ENCODE measurements at regions not wholly inside any gene's neighbourhood (a gene's known extent, or its start where the extent isn't known, plus 50 kb on each side); places are given as distances from the start of the nearest gene placed in this dataset.

DNA sequence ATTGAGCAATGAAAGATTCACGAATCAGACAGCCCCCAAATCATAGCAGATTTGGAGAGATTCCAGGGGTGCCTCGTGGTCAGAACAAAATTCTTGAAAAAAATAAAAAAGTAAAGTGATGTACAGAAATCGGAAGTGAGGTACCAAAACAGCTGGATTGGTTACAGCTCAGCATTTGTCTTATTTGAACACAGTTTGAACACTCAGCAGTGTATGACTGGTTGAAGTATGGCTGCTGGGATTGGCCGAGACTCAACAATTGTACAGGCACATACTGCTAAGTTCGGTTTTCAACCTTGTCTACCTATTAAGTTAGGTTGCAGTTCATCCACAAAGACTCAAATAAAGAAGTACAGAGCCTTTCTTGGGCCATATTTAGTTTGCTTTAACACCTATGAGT, 865.4 kb upstream of the TMEM132C start (continued):
- TF ChIP-seq, protein P1, sequence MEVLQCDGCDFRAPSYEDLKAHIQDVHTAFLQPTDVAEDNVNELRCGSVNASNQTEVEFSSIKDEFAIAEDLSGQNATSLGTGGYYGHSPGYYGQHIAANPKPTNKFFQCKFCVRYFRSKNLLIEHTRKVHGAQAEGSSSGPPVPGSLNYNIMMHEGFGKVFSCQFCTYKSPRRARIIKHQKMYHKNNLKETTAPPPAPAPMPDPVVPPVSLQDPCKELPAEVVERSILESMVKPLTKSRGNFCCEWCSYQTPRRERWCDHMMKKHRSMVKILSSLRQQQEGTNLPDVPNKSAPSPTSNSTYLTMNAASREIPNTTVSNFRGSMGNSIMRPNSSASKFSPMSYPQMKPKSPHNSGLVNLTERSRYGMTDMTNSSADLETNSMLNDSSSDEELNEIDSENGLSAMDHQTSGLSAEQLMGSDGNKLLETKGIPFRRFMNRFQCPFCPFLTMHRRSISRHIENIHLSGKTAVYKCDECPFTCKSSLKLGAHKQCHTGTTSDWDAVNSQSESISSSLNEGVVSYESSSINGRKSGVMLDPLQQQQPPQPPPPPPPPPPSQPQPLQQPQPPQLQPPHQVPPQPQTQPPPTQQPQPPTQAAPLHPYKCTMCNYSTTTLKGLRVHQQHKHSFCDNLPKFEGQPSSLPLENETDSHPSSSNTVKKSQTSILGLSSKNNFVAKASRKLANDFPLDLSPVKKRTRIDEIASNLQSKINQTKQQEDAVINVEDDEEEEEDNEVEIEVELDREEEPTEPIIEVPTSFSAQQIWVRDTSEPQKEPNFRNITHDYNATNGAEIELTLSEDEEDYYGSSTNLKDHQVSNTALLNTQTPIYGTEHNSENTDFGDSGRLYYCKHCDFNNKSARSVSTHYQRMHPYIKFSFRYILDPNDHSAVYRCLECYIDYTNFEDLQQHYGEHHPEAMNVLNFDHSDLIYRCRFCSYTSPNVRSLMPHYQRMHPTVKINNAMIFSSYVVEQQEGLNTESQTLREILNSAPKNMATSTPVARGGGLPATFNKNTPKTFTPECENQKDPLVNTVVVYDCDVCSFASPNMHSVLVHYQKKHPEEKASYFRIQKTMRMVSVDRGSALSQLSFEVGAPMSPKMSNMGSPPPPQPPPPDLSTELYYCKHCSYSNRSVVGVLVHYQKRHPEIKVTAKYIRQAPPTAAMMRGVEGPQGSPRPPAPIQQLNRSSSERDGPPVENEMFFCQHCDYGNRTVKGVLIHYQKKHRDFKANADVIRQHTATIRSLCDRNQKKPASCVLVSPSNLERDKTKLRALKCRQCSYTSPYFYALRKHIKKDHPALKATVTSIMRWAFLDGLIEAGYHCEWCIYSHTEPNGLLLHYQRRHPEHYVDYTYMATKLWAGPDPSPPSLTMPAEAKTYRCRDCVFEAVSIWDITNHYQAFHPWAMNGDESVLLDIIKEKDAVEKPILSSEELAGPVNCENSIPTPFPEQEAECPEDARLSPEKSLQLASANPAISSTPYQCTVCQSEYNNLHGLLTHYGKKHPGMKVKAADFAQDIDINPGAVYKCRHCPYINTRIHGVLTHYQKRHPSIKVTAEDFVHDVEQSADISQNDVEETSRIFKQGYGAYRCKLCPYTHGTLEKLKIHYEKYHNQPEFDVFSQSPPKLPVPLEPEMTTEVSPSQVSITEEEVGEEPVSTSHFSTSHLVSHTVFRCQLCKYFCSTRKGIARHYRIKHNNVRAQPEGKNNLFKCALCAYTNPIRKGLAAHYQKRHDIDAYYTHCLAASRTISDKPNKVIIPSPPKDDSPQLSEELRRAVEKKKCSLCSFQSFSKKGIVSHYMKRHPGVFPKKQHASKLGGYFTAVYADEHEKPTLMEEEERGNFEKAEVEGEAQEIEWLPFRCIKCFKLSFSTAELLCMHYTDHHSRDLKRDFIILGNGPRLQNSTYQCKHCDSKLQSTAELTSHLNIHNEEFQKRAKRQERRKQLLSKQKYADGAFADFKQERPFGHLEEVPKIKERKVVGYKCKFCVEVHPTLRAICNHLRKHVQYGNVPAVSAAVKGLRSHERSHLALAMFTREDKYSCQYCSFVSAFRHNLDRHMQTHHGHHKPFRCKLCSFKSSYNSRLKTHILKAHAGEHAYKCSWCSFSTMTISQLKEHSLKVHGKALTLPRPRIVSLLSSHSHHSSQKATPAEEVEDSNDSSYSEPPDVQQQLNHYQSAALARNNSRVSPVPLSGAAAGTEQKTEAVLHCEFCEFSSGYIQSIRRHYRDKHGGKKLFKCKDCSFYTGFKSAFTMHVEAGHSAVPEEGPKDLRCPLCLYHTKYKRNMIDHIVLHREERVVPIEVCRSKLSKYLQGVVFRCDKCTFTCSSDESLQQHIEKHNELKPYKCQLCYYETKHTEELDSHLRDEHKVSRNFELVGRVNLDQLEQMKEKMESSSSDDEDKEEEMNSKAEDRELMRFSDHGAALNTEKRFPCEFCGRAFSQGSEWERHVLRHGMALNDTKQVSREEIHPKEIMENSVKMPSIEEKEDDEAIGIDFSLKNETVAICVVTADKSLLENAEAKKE (CRISPR knock-in tag; IDR thresholded peaks at IDR 0.05), result no peak
- TF ChIP-seq, protein P2, sequence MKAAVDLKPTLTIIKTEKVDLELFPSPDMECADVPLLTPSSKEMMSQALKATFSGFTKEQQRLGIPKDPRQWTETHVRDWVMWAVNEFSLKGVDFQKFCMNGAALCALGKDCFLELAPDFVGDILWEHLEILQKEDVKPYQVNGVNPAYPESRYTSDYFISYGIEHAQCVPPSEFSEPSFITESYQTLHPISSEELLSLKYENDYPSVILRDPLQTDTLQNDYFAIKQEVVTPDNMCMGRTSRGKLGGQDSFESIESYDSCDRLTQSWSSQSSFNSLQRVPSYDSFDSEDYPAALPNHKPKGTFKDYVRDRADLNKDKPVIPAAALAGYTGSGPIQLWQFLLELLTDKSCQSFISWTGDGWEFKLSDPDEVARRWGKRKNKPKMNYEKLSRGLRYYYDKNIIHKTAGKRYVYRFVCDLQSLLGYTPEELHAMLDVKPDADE (IDR thresholded peaks at IDR 0.05), result no peak

DNA sequence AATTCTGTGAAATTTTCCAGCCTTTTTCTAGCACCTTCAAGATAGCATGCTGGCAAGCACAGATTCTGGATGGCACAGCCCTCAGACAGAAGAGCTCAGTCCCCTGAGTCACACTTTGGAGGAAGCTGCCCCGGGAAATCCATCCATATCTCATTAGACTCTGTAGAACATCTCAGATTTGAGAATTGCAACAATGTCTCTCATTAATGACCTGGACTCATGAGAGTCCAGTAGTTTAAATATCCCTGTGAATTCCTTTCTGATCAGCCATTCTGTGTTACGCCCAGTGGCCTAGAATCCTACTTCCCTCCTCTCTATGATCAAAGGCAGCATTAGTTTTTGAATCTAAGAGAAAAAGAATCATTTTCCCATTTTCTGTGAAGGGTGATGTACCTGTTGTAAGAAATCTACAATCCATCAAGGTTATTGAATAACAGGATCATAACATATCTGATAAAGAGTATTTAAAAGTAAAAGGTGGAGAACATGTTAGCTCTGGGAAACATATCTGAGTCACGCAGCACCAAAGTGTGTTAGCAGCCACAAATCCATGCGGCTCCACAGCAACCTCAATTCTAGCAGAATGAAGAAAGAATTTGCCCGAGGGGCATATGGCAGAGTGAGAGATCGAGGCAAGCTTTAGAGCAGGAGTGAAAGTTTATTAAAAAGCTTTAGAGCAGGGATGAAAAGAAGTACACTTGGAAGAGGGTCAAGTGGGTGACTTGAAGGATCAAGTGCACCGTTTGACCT, 855.6 kb upstream of the TMEM132C start:
- no peak for ATAC-seq
- Histone ChIP-seq H3K4me2 (no peak overlapping the region), H3K27ac (ENCODE audit: low read depth) (no peak overlapping the region), H3K27me3 (ENCODE audit: insufficient read depth) (no peaks in the 10 kb centered on the region), H3K4me3 (no peak overlapping the region), H3K9me2 (ENCODE audit: insufficient read depth) (no peaks in the 10 kb centered on the region; the same call in 1 of the 2 replicates), H3K4me1 (ENCODE audit: insufficient read depth) (peaks cover 7% of the 10 kb centered on the region), H3F3A (replicated peaks; ENCODE audit: low read depth) (no peaks in the 10 kb centered on the region), H3K36me3 (ENCODE audit: insufficient read depth) (no peaks in the 10 kb centered on the region; the same call in 1 of the 2 replicates), H3K79me2 (replicated peaks; ENCODE audit: insufficient read depth) (no peaks in the 10 kb centered on the region), H4K20me1 (replicated peaks; ENCODE audit: insufficient read depth) (no peaks in the 10 kb centered on the region), H2AFZ (no peak overlapping the region)
- no peak for DNase-seq (ENCODE audit: low spot score)
- H3K9me3 Mint-ChIP-seq, result peaks cover 95% of the 10 kb centered on the region
- H3K27ac Mint-ChIP-seq, result no peak overlapping the region
- H3K36me3 Mint-ChIP-seq (ENCODE audit: low read depth), result peaks cover 49% of the 10 kb centered on the region
- H3K27me3 Mint-ChIP-seq (ENCODE audit: insufficient read depth, low read depth, poor library complexity), result peaks cover 9% of the 10 kb centered on the region
- H3K4me3 Mint-ChIP-seq, result no peak overlapping the region
- H3K4me1 Mint-ChIP-seq, result no peaks in the 10 kb centered on the region
- no peak for TF ChIP-seq POLR2AphosphoS5 (IDR thresholded peaks at IDR 0.05; ENCODE audit: low read depth)
- no peak for TF ChIP-seq JUNB (IDR thresholded peaks at IDR 0.05; ENCODE audit: unreplicated experiment)
- no peak for TF ChIP-seq ZNF331 (CRISPR knock-in tag; IDR thresholded peaks at IDR 0.05; ENCODE audit: low read depth)
